Activated naive CD8-positive, alpha-beta T cell treated with anti-CD3 and anti-CD28 coated beads, Interleukin-2, amount 50 U/mL, for 16 hours (primary cell): ENCODE measurements at regions not wholly inside any gene's neighbourhood (a gene's known extent, or its start where the extent isn't known, plus 50 kb on each side); places are given as distances from the start of the nearest gene placed in this dataset.

Experiments
- DNase-seq: peaks from one replicate; pipeline ENCODE4 v3.0.0-alpha.2; 2020; ENCODE audit warnings: low read depth, low spot score

DNA sequence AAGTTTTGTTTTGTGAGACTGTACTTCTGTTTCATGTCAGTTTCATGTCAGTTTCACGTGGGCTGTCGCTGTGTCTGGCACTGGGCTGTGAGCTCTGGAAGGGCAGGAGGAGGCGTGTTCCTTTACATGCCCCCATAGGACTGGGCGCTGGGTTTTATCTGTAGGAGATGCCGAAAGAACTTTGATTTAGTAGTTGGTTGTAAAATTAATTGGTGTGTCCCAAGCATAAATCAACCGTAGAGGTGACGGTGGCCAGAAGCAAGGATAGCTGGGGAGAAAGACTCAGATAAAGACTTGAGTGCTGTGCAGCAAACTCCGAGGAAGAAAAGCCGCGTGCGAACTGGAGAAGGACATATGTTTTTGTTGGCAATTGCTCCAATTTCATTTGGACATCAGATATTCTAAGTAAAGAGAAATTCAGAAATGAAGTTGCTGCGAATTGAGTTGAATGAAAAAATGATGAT lies 182.5 kb downstream of the VRK1 start:
- no peak for DNase-seq

DNA sequence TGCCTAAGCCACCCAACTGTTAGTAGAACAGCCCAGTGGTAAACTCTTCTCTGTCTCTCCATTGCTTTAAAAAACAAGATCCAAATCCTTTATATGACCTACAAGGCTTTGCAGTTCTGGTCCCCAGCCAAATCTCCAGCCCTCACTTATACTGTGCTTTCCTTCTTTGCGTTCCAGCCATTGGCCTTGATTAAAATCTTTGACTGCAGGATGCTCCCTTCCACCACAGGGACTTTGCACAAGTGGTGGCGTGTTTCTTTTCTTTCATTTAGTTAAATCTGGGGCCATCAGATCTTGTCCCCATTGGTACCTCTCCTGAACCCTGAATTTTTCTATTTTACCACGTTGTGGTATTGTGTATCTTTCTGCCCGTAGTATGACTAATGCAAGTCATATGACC lies 183.7 kb downstream of the VRK1 start:
- DNase-seq: no peak

DNA sequence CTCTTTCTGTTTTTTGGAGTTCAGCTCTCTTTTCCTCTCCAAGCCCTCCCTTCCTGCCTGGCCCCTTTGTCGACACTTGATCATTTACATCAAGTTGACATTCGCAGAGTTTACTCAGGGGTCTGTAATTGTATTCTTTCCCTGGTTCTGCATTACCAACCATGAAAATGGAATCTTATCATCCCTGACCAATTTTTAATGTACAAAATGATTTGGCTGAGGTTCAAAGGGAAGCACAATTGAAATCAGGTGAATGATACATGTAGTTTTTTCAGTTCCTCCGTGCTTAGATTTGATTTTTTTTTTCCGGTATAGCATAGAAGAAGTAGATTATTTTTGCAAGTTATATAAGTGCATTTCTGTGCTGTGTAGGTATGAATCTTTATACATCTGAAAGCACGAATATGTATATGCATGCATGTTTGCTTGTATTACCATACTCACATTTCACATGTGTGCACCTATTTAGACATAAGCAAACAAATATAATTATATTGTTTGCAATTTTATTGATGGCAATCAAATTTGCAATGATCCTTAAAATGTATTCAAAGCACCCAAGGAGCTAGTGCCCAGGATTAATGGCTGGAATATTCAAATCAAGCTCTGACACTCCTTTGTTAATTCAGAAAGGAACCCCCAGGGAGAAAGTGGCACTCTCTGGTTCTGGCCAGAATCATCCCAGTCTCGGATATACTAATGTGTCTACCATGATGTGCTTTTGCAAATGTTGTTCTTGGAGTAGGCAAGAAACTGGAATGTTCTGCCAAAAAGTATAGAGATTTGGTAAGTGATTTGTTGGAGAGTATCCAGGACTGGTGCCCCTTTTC lies 189.3 kb downstream of the VRK1 start:
- no peak for DNase-seq

DNA sequence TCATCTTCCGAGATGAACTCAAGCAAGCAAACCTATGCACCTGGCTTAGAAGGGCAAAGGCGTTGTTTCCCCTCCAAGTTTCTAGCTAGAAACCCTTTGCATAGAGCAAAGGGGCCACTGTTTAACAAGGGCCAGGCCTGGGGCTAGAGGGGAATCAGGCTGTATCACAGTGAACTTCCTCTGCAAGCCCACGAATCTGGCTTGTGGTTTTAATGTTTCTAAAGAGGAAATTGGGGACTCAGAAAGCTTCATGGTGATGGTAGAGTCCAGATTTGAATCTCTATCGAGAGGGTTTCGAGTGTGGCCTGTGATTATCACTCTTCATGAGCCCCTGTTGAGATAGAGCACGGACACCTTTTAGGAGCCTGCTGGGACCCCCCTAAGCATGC lies 189.9 kb downstream of the VRK1 start:
- no peak for DNase-seq

DNA sequence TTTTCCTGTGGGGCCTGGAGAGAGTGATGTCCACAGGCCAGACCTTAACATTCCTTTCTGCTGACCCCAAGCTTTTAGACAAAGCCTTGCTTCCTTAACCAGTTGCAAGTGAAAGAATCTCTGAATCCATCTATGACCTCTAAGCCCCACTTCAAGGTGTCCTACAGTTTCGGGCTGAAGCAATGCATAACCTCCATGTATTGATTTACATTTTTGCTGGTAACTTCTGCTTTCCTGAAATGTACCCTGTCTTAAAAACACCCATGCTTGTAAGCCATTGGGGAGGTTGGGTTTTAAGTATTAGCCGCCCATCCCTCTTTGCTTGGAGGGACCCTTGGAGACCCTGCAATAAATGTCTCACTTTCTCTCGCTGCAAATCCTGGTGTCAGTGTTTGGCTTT lies 190.6 kb downstream of the VRK1 start:
- DNase-seq: no peak

DNA sequence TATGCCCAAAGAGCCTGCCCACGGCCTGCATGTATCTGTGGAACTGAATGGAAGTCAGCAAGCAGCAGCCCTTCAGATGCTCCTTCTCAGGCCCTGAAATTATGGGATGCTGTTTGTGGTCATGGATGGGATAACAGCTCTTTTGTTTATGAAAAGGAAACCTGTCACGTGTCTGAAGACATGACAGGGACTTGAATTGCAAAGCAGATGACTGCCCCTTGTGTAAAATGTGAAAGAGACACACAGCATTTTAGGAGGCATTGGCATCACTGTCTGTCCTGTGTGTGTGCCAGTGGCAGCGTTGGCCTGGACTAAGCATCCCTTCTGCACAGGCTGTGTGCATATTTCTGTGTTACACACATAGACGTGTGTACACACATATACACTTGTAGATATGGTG lies 192.1 kb downstream of the VRK1 start:
- no peak for DNase-seq

DNA sequence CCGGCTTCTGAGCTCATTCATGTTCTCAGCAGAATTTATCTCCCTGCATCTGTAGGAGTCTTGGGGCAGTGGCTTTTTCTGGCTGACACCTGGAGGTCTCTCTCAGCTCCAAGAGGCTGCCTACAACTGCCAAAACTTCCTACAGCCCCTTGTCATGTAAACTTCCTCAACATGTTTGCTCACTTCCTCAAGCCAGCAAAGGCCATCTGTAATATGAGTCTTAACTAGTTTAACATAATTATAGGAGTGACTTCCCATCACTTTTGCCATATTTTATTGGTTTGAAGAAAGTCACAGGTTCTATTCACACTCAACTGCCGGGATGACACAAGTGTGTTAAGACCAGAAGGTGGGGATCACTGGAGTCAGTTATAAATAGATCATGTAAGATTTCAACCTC lies 194.0 kb downstream of the VRK1 start:
- no peak for DNase-seq

DNA sequence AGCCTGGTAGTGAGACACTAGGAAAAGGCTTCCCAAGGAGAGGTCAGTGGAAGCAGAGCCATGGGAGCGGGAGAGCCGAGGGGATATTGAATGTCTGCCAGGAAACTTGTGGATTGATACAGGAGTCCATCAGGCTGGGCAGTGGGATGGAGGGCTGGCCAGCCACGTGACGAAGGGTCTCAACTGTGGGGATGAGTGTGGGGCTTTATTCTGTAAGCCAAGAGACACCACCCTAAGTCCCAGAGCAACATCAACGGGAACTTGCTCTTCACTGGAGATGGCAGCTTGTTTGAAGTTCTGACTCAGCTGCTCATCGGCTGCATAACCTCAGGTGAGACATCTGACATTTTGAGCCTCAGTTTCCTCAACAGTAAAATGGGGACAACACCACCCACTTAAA lies 197.8 kb downstream of the VRK1 start:
- DNase-seq: no peak

DNA sequence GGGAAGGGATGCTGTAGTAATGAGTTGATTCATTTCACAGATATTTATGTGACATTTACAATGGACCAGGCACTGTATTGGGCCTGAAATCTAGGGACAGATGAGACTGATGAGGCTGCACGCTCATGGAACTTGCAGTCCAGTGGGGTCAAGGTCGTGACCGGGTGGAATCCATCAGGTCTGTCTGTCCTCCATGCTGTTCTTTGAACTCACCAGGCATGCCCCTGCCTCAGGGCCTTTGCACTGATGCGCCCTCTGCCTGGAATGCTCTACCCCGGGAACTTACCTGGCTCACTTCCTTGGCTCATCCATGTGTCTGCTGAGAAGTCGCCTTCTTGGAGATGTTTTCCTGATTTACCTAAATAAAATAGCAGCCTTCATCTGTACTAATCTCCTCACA lies 200.1 kb downstream of the VRK1 start:
- DNase-seq: no peak

DNA sequence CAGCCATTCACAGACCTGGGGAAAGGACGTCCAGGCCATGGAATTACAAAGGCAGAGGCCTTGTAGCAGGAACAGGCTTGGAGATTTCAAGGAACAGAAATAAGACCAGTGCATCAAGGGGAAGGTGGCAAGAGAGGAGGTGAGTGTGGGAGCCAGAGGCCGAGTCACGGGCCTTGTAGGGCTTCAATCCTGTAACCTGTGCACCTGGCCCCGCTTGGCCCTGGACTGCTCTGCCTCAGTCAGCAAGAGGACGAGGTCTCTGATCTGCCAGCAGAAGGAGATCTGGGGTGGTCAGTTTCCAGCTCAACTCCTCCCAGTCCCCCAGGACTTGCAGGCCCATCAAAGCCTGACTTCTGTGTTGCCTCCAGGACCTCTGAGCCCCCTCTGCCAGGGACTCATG lies 200.8 kb downstream of the VRK1 start:
- no peak for DNase-seq

DNA sequence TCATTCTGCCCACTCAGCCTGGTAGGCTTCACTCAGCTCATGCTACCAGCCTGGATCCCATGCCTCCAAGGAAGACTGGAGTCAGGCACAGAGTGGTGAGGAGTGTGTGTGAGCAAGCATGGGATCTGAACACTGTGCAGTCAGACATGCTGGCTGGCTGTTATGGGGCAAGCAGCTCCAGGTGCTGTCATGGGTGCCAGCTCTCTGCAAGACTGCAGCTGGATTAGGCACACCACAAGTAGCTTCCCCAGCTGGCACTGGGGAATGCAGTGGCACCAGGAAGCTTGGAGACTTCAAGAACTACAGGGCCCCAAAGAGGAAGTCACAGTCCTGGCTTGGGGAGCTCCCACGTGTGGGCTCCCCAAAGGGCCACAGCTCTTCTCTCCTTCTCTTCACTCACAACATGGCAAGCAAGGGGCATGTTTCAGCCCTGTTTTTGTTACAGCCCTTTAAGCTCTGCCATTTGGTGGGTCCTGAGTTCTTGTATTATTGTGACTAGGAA lies 202.5 kb downstream of the VRK1 start:
- DNase-seq: no peak

DNA sequence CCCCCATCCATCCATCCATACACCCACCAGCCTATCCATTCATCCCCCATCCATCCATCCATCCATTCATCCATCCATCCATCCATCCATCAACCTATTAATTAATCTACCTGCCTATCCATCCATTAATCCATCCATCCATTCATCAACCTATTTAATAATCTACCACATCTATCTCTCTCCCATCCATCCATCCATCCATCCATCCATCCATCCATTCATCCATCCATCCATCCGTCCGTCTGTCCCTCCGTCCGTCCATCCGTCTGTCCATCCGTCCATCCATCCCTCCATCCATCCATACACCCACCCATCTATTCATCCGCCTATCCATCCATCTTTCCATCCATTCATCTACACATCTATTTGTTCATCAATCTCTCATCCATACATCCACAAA lies 205.3 kb downstream of the VRK1 start:
- DNase-seq: no peak

DNA sequence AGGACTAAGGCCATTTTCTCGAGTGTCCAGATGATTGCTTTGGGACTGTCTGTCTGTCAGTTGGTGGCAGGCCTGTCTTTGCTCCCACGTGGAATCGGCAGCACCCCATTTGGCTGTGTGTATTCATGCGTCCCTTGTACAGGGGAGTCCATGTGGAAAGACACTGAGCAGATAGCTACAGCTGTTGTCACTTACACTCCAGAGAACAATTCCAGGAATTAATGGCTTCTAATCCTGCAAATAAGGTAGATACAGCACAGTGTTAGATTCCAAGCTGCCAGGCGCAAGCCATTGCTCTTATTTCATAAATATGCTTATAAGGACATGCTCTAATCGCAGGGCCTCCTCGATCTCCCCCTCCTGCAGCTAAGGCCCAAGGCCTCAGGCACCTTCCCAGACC lies 208.8 kb downstream of the VRK1 start:
- DNase-seq: no peak

DNA sequence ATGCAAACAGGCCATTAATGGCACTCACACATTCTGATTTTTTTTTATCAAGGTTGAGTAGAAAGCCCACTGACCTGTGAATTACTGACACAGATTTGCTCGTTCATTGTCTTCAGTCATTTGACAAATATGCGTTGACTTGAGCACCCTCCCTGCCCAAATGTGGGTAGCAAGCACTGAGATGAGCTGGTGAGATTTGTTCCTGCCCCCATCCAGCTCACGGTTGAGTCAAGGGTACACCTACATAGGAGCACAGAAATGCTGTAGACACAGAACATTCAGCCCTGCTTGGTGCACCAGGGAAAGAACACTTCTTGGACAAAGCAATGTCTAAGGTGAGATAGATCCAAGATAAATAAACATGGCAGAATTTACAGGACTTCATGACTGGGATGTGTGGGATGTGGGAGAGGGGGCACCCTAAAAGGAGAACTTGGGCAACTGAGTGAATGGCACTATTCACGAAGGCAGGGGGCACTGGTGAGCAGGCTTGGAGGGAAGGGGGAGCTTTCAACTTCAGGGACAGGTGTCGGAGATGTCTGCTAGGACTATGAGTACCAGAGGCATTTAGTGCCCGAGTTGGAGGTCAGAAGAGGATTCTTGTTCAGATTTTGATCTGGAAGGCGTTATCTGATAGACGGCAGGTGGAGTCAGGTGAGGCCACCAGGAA lies 213.4 kb downstream of the VRK1 start:
- DNase-seq: no peak

DNA sequence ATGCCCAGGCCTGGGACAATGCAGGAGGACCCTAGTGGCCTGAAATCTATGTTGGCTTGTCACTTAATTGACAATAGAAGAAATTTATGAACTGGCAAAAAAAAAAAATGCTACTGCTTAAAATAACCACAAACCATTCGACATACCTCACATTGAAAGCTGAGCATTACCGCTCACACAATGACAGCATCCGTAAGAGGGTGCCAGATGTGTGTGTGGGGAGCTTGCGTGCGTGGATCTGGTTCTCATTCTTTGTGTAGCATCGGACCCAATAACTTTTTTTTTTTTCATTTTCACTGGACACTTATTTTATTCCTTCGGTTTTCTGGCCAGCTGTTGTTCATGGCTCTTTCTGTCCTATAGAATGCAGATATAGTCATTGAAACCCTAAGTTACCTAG lies 216.7 kb downstream of the VRK1 start:
- no peak for DNase-seq

DNA sequence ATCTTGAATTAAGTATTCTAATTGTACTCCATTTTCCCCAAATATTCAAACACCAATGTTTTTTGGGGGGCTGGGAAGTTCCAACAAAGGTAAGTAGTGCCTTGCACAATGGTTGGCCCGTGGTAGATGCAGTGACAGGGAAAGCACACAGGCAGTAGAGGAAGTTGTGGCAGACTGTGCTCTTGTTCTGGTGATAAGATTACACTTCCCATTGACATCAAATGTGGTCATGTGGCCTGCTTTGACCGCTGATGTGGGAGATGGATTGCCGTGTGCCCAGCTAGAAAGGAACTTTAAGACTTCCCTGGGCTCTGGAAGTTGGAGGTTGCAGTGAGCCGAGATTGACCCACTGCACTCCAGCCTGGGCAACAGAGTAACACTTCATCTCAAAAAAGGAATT lies 223.8 kb downstream of the VRK1 start:
- DNase-seq: no peak

DNA sequence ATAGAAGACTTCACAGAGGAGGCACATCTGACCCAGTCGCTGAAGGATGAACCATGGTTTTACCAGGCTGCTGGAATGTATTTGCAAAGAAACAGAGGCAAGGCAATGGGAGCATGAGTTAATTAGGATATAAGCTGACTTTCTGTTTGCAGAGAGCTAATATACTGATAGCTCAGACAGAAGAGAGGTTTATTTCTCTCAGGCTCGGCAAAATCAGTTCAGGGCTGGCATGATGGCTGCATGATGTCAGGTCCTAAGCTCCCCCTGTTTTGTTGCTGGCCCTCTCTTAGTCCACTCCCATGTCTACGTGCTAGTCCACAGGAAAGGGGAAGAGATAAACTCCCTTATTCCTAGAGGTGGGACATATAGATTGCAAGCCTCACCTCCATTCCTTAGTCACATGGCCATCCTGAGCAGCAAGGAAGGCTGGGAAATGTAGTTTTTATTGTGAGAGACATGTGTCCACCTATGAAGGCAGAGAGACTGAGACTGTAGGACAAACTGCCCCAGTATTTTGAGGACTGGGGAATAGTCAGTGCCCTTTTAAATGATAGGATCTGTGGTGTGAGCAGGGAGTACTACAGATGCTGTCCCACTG lies 224.5 kb downstream of the VRK1 start:
- DNase-seq: no peak

DNA sequence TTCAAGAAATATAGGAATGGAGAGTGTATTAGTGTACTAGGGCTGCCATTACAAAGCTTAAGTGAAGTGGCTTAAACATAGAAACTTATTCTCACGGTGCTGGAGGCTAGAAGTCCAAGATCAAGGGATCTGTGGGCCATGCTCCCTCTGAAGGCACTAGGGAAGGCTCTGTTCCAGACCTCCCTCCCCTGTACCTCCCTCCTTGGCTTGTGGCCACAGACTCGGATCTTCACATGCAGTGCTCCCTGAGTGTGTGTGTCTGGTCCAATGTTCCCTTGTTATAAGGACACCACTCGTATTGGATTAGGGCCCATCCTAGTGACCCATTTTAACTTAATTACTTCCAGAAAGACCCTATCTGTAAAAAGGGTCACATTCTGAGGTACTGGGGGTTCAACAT lies 225.6 kb downstream of the VRK1 start:
- no peak for DNase-seq

DNA sequence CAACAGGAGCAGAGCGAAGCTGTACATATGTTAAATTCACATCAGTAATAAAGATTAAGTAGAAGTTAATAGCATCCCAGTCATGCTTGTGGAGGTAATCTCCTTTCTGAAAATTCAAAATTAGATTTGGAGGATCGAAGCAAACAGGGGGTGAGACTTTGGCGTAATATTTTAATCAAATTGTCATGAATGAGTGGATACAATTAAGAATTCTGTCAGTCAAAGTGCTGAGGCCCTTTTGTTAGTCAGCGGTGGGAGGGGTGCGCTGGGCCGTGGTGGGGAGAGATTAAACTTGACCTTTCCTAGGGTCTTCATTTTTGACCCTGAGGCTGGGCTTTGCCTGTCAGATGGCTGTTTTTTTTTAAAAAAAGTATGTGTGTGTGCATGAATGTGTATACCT lies 226.7 kb downstream of the VRK1 start:
- no peak for DNase-seq

DNA sequence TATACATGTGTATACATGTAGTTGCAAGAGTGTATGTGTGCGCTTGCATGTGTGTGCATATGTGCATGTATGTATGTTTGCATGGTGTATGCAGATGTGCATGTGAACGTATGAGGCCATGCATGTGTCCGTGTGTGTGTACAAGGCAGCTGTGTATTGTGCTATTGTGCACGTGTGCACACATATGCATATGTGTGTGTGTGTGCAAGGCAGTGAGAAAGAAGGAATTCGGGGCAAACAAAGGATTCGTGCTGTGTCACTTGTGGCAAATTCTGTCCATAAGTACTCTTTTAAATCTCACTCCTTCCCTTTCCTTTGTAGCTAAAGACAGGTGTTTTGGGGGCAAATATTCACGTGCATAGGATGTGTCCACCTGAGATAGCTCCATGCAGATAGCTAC lies 227.1 kb downstream of the VRK1 start:
- no peak for DNase-seq

DNA sequence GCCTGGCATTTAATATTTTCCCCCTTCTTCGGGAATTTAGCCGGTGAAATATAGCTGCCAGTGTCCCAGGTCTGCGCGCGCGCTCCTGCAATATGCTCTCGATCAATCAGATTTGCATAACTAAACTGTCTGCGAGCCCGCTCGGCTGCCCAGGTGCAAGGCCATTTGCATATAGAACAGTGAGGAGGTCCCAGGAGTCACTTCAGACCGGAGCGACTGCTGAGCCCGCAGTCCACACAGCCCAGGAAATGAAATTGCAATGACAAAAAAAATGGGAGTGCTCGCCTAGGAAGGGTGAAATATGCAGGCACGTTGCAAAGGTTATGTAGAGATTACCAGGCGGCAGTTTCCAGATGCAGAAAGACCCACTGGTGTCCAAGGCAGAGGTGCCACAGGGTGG lies 228.5 kb downstream of the VRK1 start:
- no peak for DNase-seq

DNA sequence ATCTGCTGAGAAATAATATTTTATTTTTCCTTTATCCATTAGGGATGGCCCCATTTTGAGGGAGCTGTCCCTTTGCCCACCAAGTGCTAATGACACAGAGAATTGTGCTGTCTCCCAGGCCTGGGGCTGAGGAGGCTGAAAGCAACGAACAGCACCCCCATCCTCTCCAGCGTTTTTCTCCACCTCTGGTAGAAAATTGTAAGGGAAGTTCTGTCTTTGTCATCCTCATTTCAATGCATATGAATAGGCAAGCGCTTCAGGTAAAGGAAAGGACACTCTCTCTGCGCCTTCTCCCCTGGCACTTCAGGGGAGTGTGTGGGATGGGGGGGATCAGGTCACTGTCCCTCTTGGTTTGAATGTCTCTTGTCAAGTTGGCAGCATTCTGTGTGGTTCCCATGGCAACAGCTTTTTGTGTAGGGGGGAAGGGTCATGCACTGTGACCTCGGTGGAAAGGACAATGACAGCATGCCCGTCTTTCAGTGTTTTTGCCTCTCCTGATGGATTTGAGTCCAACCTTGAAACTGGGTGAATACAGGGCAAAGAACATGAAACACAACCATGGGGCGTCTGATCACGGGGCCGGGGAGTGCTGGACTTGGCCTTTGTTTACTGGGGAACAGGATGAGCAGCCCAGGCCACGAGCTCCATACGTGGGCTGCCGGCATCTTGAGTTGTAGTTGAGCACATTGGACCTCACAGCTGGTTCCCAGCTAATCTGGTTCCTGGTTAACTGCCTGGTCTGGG lies 230.2 kb downstream of the VRK1 start:
- DNase-seq: no peak
